GM18507 (cell line): ENCODE measurements at regions not wholly inside any gene's neighbourhood (a gene's known extent, or its start where the extent isn't known, plus 50 kb on each side); places are given as distances from the start of the nearest gene placed in this dataset.
A peak's percentile ranks its signal among the peaks of the same experiment; 100 is the strongest.

Experiments used
- DNase-seq: peaks from one replicate; pipeline ENCODE4 v3.0.0; 2011; ENCODE audit warnings: low read depth; ENCODE audit not compliant: insufficient read length; ENCODE audit errors: extremely low spot score
- FAIRE-seq: peaks from 2 replicates; lab custom pipeline; 2011; peaks lifted over from hg19 to GRCh38; lab: Jason Lieb, UNC

- no peak for DNase-seq
- no peak for FAIRE-seq
Measured at GRCh38 chr4:53784112-53784511, 192.8 kb upstream of the LNX1 start.

- FAIRE-seq (no peak), DNase-seq (no peak)
Measured at GRCh38 chr4:53783208-53783859, 192.0 kb upstream of the LNX1 start.

- no peak for DNase-seq
- FAIRE-seq: no peak
Measured at GRCh38 chr4:53782458-53782845, 191.2 kb upstream of the LNX1 start.

- no peak for DNase-seq
- FAIRE-seq: no peak
Measured at GRCh38 chr4:53781629-53782457, 190.6 kb upstream of the LNX1 start.

- DNase-seq (no peak), FAIRE-seq (no peak)
Measured at GRCh38 chr4:53780736-53781400, 189.6 kb upstream of the LNX1 start.

GRCh38 chr4:53779025-53779424 is 187.7 kb upstream of the LNX1 start:
- no peak for DNase-seq
- no peak for FAIRE-seq

- FAIRE-seq (no peak), DNase-seq (no peak)
Measured at GRCh38 chr4:53778155-53778554, 186.9 kb upstream of the LNX1 start.

- no peak for FAIRE-seq
- DNase-seq: no peak
Measured at GRCh38 chr4:53777244-53777984, 186.1 kb upstream of the LNX1 start.

GRCh38 chr4:53776141-53776540 is 184.9 kb upstream of the LNX1 start:
- no peak for DNase-seq
- FAIRE-seq: no peak

GRCh38 chr4:53775381-53775780 is 184.1 kb upstream of the LNX1 start:
- FAIRE-seq: no peak
- no peak for DNase-seq

- FAIRE-seq: no peak
Measured at GRCh38 chr4:53771326-53771725, 180.0 kb upstream of the LNX1 start.

GRCh38 chr4:53767482-53767881 is 176.2 kb upstream of the LNX1 start:
- no peak for DNase-seq
- no peak for FAIRE-seq

More at GRCh38 chr4:53771326-53771725, 180.0 kb upstream of the LNX1 start:
- no peak for DNase-seq

- DNase-seq (no peak), FAIRE-seq (peak; percentile 33)
Measured at GRCh38 chr4:53764761-53765490, 173.6 kb upstream of the LNX1 start.

GRCh38 chr4:53763813-53764597 is 172.7 kb upstream of the LNX1 start:
- FAIRE-seq (no peak), DNase-seq (no peak)

GRCh38 chr4:53755656-53756055 is 164.4 kb upstream of the LNX1 start:
- FAIRE-seq (no peak), DNase-seq (no peak)

- no peak for FAIRE-seq
- DNase-seq: no peak
Measured at GRCh38 chr4:53752124-53752523, 160.8 kb upstream of the LNX1 start.

- FAIRE-seq (peak; percentile 100), DNase-seq (peak; percentile 60)
Measured at GRCh38 chr4:53748328-53748772, 157.1 kb upstream of the LNX1 start.

GRCh38 chr4:53747401-53747800 is 156.1 kb upstream of the LNX1 start:
- no peak for FAIRE-seq
- DNase-seq: no peak
